Activated CD4-positive, alpha-beta T cell treated with anti-CD3 and anti-CD28 coated beads for 1 hour (primary cell): ENCODE measurements at regions not wholly inside any gene's neighbourhood (a gene's known extent, or its start where the extent isn't known, plus 50 kb on each side); places are given as distances from the start of the nearest gene placed in this dataset.
"Not testable (repeated sequence)": the region's sequence is repeated elsewhere in the genome, so short reads cannot be mapped to it uniquely, and the experiment has no call there.

Experiments used
- DNase-seq: peaks from one replicate; pipeline ENCODE4 v3.0.0-alpha.2; 2020

DNA sequence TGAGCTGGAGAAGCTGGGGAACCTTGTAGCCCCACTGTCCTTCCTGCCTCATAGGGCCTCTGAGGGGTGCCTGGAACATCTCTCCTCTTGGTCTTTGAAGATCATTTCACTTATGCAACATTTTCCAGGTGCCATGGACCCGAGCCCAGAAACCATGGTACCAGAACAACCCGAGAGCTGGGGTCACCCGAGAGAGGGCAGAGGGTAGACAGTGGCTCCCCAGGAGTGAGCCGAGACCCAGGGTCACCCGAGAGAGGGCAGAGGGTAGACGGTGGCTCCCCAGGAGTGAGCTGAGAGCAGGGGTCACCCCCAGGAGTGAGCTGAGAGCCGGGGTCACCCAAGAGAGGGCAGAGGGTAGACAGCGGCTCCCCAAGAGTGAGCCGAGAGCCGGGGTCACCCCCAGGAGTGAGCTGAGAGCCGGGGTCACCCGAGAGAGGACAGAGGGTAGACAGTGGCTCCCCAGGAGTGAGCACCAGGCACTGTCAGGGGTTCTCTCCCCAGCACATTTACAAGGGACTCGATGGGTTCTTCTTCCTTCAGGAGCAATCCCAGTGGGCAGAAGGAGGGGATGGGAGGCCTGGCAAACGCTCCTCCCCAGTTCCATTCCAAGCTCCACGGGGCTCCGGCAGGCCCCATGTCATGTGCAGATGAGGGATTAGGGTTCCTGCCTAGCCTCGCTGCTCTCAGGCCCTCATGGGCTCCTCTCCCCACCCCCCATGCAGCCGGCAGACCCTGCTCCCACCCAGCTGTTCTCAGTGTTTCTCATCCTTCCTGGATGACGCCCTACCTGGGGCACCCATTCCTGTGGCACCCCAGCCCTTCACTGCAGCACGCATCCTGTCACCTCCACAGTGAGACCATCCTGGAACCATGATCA is 163.5 kb downstream of the RTP5 start:
- no peak for DNase-seq

DNA sequence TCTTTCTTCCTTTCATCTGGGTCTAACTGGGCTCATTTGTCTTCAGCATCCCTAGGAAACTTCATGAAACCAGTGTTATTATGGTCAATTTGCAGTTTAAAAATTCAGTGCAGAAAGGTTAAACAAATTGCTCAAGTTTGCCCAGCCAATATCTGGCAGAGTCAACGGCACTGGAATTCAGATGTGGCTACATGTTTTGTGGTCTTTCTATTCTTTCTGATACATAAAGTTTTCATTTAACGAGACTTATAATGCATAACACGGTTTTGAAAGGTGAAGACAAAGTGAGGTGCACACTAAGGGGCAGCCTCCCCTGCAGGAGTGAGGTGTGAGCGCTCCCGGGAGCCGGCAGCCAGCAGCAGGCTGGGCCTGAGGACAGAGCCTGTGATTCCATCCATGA is 164.6 kb downstream of the RTP5 start:
- DNase-seq, result no peak

DNA sequence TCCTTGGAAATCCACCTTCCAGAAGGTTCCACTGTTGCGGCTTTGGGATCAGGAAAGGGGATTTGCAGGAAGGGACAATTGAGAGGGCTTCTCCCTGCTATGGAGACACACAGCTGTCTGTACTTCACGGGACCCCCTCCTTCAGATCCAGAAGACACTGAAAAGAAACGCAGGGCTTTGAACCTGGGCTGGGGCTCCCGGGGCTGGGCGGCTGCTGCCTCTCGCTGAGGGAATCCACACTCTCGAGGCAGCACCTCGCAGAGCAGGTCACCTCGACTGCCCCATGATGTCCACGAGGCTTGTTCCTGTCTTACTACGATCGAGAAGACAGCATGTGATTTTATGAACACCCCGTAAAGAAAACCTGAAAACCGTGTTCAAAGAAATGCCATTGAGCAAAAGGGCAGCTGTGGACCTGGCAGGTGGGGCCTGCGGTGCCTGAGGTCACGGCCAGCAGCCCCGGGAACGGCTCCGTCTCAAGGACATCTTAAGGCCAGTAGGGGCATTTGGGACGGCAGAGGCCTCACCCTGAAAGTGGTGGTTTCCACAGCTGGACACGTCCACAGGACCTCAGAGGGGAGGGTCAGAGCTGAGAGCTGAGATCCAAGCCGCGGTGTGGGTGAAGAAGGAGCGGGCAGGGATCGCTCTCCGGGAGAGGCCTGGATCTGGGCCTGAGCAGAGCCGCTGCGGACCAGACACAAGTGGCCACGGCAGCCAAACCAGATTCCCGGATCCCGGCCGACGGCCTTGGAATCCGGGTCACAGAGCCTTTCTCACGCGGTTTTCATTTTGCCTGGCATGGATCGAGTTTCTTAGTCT is 165.7 kb downstream of the RTP5 start:
- DNase-seq, result no peak

DNA sequence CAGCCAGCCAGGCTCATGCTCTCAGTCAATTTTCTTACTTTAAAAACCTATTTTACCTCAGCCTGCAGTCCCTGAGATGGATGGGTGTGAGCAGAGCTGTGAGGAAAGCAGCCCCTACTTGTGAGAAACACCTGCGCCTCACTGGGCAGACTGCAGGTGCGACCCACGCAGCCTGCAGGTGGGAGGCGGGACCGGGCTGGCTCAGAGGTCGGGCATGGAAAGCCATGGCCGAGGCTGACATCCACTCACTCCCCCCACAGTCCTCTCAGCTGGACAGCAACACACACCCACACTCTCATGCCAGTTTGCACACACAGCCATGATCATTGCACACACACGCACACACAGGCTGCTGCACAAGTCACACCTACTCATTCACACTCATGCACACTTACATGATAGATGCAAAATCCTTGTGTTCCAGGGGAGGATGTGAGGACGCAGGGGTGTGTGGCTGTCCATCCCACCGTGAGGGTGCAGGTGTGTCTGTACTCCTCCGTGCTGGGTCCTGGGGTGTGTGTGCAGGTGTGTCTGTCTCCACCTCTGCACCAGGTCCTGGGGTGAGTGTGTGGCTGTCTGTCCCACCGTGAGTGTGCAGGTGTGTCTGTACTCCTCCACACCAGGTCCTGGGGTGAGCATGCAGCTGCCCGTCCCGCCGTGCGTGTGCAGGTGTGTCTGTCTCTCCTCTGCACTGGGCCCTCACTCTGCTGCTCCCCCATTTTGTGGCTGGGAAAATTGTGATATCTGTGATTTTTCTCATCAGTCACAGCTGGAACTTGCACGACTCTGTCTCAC is 166.5 kb downstream of the RTP5 start:
- no peak for DNase-seq

DNA sequence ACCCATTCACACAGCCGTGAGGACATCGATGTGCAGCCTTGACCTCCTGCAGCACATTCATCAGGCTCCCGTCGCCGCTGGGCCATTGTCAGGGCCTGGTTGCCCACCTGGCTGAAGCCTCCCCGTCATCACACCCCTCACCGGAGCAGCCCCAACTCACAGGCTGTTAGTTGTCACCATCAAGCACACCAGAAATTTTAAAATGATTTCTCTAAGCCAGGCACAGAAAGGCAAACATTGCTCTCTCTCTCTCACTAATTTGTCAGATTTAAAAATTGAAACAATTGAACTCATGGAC is 167.1 kb downstream of the RTP5 start:
- DNase-seq, result no peak

DNA sequence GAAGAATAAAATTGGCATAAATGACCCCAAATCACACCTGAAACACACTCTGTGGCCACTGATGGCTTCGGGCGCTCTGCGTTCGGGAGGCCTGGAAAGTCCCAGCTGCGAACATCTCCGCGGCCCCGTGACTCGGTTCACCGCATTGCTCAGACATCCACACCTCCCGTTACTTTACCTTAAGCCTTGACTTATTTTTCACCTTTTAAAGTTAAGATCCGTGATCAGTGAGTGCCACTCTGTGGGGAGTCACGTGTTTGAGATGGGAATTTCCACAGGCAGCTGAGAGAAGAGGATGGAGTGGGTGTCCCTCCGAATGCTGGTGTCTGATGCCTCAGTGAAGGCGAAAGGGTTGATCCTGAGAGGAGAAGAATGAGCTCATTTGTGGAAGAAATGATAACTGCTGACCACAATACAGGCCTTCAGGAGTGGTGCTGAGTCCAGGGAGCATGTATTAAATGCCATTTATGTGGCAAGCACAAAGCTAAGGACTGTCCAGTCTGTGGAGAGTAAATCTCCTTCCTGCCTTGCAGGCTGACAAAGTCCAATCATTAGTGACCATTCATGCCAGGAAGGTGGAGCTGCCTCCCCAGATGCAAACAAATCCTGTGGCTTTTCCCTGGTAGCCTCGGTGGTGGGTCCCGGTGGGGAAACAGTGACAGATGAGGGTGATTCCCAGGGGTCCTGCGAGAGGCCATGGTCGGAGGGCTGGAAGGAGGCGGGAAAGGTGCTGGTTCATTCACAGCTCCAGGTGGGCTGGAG is 168.8 kb downstream of the RTP5 start:
- DNase-seq, result no peak

DNA sequence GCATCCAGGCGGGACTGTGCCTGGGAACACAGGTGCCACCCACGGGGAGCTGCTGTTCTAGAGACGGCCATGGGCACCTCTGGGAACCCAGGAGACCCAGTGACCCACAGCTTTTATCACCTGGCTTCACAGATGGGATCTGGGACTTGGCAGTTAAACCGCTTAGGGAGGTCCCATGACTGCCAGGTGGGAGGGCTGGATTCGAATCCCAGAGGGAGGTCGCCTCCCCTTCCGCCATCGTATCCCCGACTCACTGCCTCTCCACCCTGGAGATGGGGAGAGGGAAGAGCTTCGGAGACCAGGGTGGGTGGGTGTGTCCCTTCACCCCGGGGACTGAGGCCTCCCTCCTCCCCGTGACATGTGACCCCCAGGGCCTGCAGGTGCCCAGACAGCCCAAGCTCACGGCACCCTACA is 169.4 kb downstream of the RTP5 start:
- no peak for DNase-seq

DNA sequence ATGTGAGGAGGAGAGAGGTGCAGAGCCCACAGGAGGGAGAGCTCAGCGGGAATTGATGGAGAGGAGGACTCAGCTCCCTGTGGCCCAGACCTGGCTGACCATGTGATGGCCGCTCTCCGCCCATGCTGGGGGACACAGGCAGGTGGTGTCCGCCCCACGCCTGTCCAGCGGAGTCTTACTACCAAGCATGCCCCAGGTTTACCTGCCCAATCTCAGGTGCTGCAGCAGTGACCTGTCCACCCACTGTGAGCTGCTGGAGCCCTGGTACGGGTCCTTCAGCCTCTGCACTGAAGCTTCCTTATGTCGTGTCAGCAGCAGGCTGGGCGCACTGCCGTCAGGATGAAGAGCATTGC is 170.8 kb downstream of the RTP5 start:
- no peak for DNase-seq

DNA sequence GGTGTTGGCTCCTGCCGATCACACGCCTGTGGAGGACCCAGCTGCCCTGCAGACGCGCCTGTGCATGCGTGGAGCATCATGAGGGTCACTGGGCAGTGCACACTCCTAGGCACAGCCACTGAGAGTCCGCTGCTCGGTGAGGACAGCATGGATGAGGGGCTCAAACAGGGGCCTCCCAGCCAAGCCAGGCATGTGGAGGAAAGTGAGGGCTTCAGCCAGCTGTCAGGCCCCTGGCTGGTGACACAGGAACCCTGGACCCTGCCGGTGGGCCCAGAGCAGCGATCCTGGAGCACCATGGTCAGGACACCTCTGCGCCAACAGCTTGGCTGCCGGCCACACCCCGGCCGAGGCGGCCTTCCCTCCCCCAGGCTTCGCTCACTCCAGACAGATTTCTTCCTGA is 171.2 kb downstream of the RTP5 start:
- DNase-seq, result no peak

DNA sequence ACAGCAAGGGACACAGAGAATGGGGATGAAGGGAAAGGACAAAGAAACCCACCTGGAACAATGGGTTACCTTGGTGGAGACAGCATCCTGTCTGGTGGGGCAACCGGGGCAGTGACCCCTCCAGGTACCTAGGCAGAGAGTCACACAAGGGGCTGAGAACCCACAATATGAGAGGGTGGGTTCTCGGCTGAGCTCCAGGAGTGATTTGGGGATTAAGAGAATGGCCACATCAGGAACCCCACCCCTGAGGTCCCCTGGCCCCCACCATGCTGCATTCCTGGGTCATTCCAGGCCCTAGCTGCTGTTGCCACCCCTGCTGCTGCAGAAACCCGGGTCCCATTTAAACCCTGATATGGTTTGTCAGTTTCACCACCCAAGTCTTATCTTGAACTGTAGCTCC is 172.3 kb downstream of the RTP5 start:
- no peak for DNase-seq

DNA sequence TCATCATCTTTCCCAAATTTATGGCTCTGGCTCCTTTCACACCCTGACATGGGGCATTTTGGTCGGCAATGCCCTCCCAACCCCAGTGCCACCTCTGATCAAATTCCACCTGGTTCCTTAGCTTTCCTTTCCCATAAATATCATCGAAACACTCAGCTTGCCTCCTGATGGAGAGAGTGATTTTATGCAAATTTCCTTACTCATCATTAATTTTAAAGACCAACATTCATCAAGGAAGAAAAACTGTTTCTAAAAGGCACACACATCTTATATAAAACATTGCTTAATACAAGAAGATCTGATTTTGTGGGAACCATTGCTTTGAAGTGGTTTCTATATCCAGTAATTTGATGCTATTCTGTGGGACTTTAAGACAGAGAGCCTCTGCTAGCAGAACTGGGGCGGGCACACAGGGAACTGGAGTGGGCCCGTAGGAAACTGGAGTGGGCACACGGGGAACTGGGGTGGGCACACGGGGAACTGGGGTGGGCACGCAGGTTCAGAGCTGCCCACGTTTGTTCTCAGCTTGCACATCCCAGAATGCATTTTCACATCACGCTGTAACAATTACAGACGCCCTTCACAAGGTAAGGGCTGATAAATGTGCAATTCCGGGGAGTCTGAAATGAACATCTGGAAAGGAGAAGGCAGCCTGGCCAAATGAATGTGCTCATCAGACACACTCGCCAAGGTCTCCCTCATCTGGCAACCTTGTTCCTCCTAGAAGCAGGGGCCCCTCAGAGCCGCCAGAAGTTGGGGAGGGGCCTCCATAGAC is 174.2 kb downstream of the RTP5 start:
- no peak for DNase-seq

DNA sequence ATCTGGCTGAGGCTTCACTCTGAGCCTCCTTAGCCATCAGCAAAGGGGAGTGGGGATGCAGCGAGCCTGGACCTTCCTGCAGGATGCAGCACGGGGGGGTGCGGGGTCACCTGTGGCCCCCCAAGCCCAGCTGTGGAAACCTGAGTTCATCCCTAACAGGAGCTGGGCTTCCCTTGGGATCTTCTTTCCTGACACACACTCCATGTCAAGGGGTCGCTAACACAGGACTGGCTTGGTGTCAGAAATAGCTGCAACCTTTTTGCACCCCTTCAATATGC is 174.7 kb downstream of the RTP5 start:
- no peak for DNase-seq

DNA sequence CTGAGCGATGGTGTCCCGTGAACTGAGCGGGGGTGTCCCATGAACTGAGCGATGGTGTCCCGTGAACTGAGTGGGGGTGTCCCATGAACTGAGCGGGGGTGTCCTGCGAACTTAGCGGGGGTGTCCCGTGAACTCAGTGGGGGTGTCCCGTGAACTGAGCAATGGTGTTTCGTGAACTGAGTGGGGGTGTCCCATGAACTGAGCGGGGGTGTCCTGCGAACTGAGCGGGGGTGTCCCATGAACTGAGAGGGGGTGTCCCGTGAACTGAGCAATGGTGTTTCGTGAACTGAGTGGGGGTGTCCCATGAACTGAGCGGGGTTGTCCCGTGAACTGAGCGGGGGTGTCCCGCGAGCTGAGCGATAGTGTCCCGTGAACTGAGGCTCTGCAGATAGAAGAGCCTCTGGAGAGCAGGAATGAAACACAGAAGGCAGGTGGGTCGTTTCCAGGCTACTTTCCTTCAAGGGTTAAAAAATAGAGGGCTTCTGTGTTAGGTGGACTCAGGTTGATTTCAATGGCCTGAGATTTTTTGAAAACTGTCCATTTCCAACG is 176.1 kb downstream of the RTP5 start:
- DNase-seq, result not testable (repeated sequence)

DNA sequence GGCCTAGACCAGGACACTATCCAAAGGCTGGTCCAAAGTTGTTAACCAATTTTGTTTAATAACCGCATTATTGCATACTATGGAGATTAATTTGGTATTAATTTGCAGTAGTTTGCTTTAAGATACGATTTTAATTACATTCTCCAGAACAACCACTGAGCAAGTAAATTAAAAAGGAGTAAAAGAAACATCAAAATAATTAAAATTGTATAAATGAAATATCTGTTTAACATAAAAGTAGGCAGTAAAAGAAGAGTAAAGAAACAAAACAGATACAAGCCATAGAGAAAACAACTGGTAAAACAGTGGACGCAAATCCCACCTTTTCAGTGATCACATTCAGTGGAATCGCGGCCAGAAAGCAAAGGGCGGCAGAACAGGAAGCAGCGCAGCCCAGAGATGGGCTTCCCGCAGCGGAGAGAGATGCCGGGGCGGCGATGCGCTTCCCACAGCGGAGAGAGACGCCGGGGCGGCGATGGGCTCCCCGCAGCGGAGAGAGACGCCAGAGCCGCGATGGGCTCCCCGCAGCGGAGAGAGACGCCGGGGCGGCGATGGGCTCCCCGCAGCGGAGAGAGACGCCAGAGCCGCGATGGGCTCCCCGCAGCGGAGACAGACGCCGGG is 176.8 kb downstream of the RTP5 start:
- DNase-seq, result no peak

DNA sequence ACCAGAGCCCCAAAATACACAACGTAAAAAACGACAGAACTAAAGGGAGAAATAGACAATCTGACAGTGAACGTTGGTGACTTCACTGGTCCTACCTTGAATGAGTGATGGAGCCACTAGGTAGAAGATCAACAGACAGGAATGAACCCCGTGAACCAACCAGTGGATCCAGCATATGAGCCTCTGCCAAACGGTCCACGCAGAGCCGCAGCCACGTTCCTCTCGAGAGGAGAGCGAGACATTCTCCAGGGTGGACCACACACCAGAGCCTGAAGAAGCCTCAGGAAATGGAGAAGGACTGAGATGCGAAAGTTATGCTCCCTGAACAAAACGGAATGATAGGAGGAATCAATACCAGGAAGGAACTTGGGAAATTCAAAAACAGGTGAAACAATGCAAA is 178.4 kb downstream of the RTP5 start:
- DNase-seq, result no peak

DNA sequence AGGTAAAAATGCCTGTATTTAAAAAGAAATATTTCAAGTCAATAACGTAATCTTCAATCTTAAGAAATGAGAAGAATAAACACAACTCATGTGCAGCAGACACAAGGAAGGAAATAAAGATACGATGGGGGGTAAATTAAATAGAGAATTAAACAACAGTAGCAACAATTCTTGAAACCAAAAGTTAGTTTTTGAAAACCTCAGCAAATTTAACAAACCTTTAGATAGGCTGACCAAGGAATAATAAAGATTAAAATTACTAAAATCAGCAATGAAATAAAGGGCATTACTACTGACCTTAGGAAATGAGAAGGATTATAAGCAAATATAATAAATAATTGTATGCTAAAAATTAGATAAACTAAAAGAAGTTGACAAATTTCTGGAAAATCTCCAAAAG is 178.9 kb downstream of the RTP5 start:
- DNase-seq, result no peak

DNA sequence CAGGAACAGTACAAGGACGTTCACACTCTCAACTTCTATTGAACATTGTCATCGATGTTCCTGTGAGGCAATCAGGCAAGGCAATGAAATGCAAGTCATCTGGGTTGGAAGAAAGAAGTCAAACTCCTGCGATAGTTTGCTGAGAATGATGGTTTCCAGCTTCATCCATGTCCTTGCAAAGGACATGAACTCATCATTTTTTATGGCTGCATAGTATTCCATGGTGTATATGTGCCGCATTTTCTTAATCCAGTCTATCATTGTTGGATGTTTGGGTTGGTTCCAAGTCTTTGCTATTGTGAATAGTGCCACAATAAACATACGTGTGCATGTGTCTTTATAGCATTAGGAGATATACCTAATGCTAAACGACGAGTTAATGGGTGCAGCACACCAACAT is 180.0 kb downstream of the RTP5 start:
- DNase-seq, result not testable (repeated sequence)

DNA sequence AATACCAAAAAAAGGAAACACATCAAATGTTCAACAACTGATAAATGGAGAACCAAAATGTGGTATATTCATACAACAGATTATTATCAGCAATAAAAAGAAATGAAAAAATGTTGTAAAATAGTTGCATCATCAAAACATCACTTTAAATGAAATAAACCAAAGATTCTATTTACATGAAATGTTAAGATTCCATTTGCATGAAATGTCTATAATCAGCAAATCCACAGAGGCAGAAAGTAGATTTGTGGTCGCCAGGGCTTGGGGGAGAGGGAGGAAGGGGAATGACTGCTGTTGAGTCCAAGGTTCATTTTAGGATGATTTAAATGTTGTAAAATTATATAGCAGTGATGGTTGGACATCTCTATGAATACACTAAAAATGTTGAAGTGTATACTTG is 181.9 kb downstream of the RTP5 start:
- no peak for DNase-seq

DNA sequence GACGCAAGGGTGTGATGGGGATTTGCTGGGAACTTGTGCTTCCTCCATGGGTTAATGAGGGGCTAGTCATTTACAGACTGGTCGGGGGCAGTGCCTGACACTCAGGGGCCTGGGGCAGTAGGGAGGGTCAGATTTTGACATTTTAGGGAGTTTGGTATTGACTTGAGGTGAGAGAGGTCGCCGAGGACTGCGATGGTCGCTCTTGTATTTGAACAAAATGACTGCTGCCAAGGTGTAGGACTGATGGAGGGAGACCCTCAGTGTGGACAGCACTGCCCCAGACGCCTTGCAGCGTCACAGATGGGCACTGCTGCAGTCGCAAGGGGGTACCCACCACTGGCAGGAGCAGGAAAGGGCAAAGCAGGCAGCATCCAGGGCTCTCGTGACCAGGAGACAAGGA is 182.9 kb downstream of the RTP5 start:
- no peak for DNase-seq

DNA sequence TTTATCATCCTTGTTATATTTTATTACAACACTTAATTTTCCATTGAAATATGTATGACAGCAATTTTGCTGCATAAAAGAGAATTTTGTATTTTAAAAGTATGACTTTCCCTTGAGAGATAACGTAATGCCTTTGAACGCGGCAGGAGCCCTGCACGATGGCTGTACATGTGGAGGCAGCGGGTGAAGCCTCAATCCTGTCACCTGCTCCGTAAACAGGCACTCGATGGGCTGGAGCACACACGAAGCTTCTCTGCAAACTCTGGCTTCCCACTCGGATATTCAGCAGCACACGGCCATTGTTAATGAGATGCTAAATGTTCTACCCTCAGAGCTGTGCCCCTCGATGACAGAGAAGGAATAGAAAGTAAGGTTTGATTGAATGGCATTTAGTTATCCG is 184.4 kb downstream of the RTP5 start:
- no peak for DNase-seq

DNA sequence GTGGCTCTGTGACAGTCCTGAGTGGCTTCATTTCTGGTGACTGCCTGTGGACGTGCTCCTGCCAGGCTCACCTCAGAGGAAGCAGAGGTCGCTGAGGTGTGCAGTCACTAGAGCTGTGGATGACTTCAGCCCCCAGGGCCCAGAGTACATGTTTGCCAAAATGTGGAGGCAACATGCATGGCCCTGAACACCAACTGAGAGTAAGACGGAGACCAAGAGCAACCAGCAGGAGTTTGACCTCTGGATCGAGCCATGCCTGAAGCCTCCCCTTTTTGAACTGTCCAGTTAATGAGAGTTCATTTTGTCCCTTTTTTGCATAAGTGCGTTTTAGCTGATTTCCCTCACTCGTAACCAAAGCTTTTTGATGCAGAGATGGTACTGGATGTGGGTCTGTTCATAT is 184.9 kb downstream of the RTP5 start:
- no peak for DNase-seq
